SK-N-SH treated with all-trans-retinoic acid at 6 μM for 48 hours (cell line): ENCODE measurements at regions not wholly inside any gene's neighbourhood (a gene's known extent, or its start where the extent isn't known, plus 50 kb on each side); places are given as distances from the start of the nearest gene placed in this dataset.

Source experiments
- CREB5 ChIP-seq: fragments of 250-450 bp; sonication (Bioruptor Pico); IDR thresholded peaks from 2 replicates; pipeline ENCODE4 v1.5.1; 2020; ENCODE audit warnings: low read depth, mild to moderate bottlenecking, moderate library complexity
- CSRNP3 ChIP-seq: fragments of 250-450 bp; sonication (Bioruptor Pico); IDR thresholded peaks from 2 replicates; pipeline ENCODE4 v1.5.1; 2021; ENCODE audit warnings: mild to moderate bottlenecking, moderate library complexity
- GLIS3 ChIP-seq: fragments of 250-450 bp; sonication (Bioruptor Pico); IDR thresholded peaks from 2 replicates; pipeline ENCODE4 v1.5.0; 2020; ENCODE audit warnings: mild to moderate bottlenecking, moderate library complexity
- ISL1 ChIP-seq: fragments of 250-450 bp; sonication (Bioruptor Pico); IDR thresholded peaks from 2 replicates; pipeline ENCODE4 v2.1.2; 2022; ENCODE audit warnings: mild to moderate bottlenecking, moderate library complexity
- OSR1 ChIP-seq: fragments of 250-450 bp; sonication (Bioruptor Pico); IDR thresholded peaks from 2 replicates; pipeline ENCODE4 v1.8.0; 2022; ENCODE audit warnings: moderate library complexity, mild to moderate bottlenecking, inconsistent platforms
- PATZ1 ChIP-seq: fragments of 250-450 bp; sonication (Bioruptor Pico); IDR thresholded peaks from 2 replicates; pipeline ENCODE4 v1.8.0; 2020; ENCODE audit warnings: mild to moderate bottlenecking, moderate library complexity, borderline replicate concordance
- PPARA ChIP-seq: fragments of 250-450 bp; sonication (Bioruptor Pico); IDR thresholded peaks from 2 replicates; pipeline ENCODE4 v1.5.0; 2020; ENCODE audit warnings: mild to moderate bottlenecking, borderline replicate concordance
- RARB ChIP-seq: fragments of 250-450 bp; sonication (Bioruptor Pico); IDR thresholded peaks from 2 replicates; pipeline ENCODE4 v1.8.0; 2021; ENCODE audit warnings: mild to moderate bottlenecking, moderate library complexity
- SNAI2 ChIP-seq: fragments of 250-450 bp; sonication (Bioruptor Pico); IDR thresholded peaks from 2 replicates; pipeline ENCODE4 v1.5.0; 2020; ENCODE audit warnings: mild to moderate bottlenecking, moderate library complexity
- TCF4 ChIP-seq: fragments of 250-450 bp; sonication (Bioruptor Pico); IDR thresholded peaks from 2 replicates; pipeline ENCODE4 v1.8.0; 2021; ENCODE audit warnings: mild to moderate bottlenecking, moderate library complexity, borderline replicate concordance
- TSHZ2 ChIP-seq: fragments of 250-450 bp; sonication (Bioruptor Pico); IDR thresholded peaks from 2 replicates; pipeline ENCODE4 v1.5.0; 2020; ENCODE audit warnings: mild to moderate bottlenecking, moderate library complexity
- ZFP3 ChIP-seq: fragments of 250-450 bp; sonication (Bioruptor Pico); IDR thresholded peaks from 2 replicates; pipeline ENCODE4 v1.5.0; 2020; ENCODE audit warnings: mild to moderate bottlenecking, moderate library complexity
- ZFP30 ChIP-seq: fragments of 450-650 bp; formaldehyde crosslinking; IDR thresholded peaks from 2 replicates; pipeline ENCODE4 v1.5.0; 2022; ENCODE audit warnings: mild to moderate bottlenecking, moderate library complexity
- ZNF8 ChIP-seq: fragments of 450-650 bp; formaldehyde crosslinking; IDR thresholded peaks from 2 replicates; pipeline ENCODE4 v1.5.0; 2020; ENCODE audit warnings: mild to moderate bottlenecking, moderate library complexity

GRCh38 chr14:71742485-71742884 is 189.7 kb upstream of the RGS6 start:
- TF ChIP-seq TSHZ2 (no peak), TCF4 (CRISPR knock-in tag) (no peak), RARB (no peak), PPARA (CRISPR knock-in tag) (no peak), PATZ1 (no peak), ZFP3 (CRISPR knock-in tag) (no peak), SNAI2 (CRISPR knock-in tag) (no peak), GLIS3 (CRISPR knock-in tag) (no peak), CSRNP3 (CRISPR knock-in tag) (no peak), ZFP30 (CRISPR knock-in tag) (no peak), CREB5 (no peak), ZNF8 (CRISPR knock-in tag) (no peak), OSR1 (CRISPR knock-in tag) (no peak), ISL1 (CRISPR knock-in tag) (no peak)
